HG03565 (cell line): ENCODE measurements at regions not wholly inside any gene's neighbourhood (a gene's known extent, or its start where the extent isn't known, plus 50 kb on each side); places are given as distances from the start of the nearest gene placed in this dataset.
A peak's percentile ranks its signal among the peaks of the same experiment; 100 is the strongest.

ENCODE experiments used
- ATAC-seq: cut with Tn5 transposase; IDR thresholded peaks from one replicate; pipeline ENCODE4 v1.9.1; 2021; ENCODE audit warnings: mild to moderate bottlenecking, moderate library complexity; ENCODE audit not compliant: unreplicated experiment

DNA sequence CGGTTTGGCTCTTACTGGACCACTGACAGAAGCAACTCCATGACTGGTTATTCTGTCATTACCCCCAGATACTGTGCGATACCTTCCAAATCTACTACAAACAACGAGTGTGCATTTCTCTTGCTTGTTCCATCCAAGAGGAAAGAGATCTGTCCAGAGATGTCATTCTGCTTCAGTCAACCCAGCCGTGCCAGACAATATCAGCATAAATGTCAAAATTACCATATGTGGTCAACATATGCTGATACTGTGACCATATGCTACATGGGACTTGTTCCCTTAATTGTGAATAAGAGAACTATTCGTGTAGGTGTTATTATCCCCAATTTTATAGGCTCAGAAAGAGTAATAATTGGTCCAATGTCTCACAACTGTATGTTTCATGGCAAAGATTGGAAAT is 143.2 kb upstream of the PRSS1 start:
- ATAC-seq: no peak

DNA sequence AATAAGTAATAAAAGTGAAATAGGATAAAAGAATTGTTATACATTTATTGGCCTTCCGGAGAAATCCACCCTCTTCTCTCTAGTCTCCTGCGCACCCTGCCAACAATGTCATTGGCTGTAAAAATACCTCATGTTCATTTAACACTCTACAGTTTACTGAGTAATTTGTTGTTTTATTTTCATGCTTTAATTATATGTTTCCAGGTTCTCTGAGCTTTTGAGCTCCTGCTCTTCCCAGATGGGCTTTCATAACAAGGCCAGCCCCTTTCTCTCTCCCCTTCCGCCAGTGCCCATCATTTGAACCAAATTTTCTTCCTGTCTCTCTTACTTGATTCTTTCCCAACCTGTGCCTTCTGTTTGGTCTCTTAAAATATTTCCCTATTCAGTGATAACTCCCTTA is 144.6 kb upstream of the PRSS1 start:
- no peak for ATAC-seq

DNA sequence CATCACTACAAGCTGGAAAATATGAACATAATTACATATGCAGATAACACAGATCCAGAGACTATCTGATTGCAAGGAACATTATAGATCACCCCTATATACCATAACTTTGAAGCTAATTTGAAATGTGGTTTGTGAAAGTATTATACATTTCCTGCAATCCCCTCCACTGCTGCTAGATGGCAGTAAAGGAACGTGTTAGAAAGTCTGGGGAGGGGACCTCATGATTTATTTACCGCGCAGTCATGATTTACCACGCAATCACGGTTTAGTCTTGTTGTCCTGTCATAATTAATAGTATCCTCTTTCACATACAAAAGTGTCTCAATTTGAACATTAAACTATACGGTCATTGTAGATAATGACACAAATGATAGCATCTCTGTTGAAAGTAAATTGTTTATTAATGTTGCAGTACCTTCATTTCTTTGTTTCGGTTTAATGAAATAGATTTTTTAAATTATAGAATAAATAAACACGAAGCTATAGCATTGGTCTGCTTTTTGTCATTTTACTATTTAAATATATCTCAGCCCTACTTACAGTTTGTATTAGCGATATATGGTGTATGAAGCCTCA is 145.3 kb upstream of the PRSS1 start:
- ATAC-seq: no peak

DNA sequence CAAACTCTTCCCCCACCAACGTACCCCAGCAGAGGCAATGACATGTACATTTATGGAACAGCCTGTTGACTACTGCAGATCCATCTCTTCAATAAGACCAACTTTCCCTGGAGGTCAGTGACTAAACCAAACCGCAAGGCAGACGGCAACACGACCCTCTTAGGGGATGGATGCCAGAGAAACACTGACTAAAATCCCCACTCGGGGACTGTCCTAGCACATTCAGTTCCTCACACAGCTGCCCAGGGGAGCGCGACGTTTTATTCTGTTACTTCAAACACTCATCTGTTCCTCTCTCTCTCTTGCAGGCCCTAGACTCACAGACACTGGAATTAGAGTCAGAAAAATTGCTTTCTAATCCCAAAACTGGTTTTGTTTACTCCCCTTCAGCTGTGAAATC is 146.5 kb upstream of the PRSS1 start:
- ATAC-seq: no peak

DNA sequence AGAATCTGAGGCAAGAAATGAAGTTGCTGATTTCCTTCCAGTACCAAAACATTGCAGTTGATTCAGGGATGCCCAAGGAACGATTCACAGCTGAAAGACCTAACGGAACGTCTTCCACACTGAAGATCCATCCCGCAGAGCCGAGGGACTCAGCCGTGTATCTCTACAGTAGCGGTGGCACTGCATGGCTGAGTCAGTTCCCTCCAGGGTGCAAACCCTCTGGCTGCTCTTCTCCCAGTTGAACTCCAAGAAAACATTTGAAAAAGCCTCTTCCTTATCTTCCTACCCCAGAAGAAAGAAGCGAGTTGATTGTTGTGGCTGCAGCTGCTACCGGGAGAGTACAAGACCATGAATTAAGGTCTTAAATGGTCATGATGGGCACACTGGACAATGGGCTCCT is 147.1 kb upstream of the PRSS1 start:
- ATAC-seq: no peak

DNA sequence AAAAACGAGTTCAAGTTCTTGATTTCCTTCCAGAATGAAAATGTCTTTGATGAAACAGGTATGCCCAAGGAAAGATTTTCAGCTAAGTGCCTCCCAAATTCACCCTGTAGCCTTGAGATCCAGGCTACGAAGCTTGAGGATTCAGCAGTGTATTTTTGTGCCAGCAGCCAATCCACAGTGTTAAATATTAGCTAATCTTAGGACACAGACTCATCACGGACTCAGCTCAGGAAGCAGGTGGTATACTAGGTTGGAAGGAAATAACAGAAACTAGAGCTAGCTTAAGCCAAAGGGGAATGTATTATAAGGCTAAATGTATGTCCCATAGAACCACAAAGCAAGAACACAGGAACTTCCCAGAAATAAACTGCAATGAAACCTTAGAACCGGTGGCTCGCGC is 151.0 kb upstream of the PRSS1 start:
- ATAC-seq: no peak

DNA sequence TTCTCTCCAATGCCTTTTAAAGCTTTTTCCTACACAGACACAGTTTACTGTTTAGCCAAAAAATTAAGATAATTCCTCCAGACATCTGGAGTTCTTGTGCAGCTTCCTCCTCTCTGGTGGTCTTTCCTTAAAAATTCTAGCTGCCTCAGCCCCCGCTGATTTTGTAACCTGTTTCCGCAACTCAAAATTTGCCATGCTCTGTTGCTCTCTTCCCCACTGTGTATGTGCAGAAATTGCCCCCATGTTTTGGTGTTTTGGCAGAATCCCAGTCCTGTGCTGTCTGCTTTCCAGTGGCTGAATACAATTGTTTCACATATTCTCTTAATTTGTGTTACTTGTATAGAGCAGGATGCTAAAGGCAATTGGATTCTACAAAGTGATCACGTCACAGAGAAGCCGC is 151.7 kb upstream of the PRSS1 start:
- no peak for ATAC-seq

DNA sequence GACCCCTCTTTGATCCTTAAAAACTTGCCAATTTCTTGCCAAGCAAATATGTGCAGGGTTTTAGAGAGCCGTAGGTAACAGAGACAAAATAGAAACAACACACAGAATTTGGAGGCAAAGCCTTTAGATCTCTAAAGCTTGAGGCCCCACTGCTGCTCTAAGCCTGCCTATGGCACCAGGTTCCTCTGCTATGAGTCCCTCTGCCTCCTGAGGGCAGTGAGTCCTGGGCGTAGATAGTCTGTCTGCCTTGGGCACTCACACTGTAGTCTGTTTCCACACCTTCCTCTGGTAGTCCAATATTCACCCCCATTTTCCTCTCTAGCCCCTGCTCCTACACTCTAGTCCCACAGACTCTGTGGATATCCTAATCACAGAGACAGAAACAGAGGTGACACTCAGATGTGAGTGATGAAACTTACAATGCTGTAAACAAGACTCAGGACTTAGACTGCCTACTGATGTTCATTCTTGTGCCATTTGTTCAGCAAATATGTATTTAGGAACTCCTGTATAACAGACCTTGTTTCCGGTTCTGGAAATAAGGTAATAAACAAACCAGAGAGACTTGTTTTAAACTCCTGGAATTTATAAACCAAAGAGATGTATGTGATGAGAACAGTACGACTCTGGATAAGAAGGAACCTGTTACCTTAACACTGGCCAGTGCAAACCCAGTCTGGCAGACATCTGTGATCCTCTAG is 153.3 kb upstream of the PRSS1 start:
- no peak for ATAC-seq

DNA sequence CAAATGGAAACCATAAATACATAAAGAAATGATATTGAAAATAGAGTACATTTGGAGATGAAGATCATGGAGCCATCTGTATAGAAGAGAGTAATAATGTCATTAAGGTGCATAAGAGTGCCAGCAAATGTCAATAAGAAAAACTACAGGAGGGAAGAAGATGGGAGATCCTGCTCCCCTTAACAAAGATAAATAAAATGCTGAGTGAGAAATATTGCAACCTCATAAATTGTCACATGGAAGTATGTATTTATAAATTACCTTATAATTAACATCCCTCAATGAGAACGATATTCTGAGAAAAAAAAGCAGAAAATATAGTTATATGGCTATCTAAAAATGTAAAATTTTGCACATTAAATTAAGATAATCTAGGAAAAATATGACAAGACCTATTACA is 155.2 kb upstream of the PRSS1 start:
- ATAC-seq: no peak

DNA sequence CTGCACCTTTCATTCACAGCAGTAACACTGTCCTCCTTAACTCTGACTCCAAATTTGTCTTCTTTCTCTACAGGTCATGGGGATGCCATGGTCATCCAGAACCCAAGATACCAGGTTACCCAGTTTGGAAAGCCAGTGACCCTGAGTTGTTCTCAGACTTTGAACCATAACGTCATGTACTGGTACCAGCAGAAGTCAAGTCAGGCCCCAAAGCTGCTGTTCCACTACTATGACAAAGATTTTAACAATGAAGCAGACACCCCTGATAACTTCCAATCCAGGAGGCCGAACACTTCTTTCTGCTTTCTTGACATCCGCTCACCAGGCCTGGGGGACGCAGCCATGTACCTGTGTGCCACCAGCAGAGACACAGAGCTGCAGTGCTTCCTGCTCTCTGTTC is 156.2 kb upstream of the PRSS1 start:
- no peak for ATAC-seq

DNA sequence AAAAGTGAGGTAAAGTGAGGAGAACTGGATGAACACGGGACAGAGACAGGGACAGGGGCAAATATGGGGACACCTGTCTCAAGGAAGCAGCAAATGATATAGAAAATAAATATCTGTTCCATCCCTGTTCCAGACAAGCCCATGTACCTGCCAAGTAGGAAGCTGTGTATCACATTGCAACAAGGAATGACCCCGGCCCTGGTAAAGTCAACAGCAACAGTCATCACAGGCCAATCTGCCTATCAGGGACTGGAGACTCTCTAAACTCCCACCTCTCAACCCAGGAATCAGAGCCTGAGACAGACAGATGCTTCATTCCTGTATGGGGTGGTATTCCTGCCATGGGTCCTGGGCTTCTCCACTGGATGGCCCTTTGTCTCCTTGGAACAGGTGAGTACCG is 156.6 kb upstream of the PRSS1 start:
- ATAC-seq: no peak

DNA sequence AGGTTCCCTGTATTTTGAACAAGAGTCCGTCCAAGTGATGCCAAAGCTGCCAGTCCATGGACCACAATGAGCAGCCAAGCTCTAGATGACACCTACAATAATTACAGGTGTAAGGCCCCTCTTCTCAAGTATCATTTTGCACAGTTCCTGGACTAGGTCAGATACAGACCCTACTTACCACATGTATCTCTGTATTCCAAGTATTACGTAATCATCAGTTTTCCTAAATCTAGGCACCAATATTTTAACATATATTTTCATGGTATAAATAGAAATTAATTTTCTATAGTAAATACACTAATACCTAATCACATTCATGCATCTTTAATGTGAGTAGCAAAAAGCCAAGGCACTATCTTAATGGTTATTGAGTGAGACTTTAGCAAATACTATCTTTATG is 157.0 kb upstream of the PRSS1 start:
- ATAC-seq: no peak

DNA sequence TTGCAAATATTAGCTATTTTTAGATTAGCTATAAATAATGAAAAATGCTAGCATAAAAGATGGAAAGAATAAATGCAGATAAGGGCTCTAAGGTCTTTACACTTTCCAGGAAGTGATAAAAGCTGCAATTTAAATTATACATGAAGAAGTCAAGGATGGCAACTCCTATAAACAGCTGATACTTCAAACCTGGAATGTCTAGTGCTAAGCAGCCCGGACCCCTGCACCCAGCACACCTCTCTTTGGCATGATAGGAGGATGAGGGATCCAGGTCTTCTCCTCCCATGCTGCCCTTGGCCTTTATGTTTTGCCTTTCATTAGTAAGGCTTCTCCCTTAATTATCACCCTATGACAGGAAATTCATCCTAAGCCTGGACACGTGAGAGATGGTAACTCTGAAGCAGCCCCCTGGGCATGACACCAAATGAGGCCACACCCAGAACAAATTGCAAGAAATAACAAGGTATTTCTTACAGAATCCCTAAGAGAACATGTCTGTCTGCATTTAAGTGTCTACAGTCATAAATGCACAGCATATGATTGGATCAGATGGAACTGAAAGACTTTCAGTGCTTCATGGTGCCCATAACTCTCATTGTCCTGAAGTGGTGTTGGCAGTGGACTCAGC is 158.3 kb upstream of the PRSS1 start:
- no peak for ATAC-seq

DNA sequence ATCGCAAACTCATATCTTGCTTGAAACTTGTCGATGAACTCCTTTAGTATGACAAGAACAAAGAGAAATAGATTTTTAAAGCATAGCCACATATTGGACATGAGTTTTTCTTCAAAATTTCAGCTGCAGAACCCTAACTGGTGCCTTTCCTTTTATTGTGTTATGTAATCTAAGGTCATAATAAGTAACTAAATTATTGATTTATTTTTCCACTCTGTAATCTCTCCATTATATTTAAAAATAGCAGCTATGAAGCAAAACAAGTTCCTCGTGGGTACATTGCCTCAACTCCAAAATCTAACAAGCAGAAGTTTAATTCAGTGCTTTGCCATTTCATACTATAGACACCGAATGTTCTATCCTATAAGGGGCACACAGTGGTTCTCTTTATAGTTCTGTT is 159.2 kb upstream of the PRSS1 start:
- ATAC-seq: no peak

DNA sequence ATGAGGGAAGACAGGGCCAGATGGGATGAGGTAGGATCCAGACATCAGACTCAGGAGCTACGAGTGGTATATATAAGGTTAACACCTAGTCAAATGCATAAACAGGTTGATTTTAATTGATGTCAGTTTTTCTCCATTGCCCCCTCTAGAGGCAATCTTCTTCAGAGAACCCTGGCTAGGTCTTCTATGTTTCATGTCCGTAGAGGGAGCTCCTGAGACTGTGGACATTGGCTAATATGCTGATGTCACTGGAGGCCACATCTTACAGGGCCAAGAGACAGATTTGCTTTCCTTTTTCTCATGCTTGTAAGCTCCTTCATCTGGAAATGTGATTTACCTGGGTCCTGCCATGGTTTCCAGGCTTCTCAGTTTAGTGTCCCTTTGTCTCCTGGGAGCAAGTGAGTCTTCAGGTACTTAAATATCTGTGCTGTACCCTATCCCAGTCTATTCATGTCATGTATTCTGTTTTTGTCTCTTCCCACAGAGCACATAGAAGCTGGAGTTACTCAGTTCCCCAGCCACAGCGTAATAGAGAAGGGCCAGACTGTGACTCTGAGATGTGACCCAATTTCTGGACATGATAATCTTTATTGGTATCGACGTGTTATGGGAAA is 161.6 kb upstream of the PRSS1 start:
- peak; percentile 75 for ATAC-seq

DNA sequence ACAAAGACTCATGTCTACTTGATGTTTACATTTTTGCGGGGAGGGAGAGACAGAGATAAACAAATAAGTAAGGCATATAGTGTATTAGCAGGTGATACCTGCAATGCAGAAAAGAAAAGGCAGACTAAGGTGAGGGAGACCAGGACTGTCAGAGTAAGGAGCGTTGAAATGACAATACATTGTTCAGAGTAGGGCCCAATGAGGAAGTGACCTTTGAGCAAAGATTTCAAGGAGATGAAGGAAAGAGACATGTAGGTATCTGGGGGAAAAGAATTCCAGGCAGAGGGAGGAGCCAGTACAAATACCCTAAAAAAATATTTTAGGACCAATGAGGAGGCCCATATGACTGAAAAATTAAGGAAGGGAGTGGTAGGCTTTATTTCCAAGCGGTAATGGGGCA is 162.7 kb upstream of the PRSS1 start:
- no peak for ATAC-seq

DNA sequence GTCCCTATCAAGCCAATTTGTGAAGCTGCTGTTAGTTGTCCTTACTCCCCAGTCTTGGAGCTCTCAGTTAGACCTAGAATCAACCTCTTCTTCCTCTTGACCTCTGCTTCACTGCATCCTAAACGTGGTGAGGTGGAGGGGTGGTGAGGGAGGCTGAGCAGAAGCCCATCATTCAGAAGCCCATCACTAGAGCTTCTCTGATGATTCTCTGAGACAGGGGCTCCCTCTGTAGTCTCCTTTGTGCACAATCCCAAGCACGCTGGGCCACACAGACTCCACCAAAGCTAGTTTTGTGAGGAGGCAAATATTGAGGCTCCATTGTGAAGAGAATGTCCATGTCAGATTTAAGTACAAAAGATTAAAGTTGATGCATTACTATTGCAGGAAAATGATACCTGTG is 163.8 kb upstream of the PRSS1 start:
- ATAC-seq: no peak

DNA sequence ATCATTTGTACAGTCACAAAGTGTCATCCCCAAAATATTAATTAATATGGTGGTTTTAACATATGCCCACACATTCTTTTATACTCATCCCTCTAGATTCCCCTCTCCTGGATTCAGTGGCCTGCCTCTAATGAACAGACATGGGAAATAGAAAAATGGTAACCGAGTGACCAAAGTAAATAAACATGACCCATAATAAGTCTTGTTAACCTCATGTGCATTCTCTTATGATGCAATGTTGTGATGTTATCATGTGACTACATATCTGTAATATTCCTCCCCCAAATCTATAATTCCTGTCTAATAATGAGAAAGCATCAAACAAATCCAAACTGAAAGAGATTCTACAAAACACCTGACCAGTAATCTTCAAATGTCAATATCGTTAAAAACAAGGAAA is 164.5 kb upstream of the PRSS1 start:
- ATAC-seq: no peak

DNA sequence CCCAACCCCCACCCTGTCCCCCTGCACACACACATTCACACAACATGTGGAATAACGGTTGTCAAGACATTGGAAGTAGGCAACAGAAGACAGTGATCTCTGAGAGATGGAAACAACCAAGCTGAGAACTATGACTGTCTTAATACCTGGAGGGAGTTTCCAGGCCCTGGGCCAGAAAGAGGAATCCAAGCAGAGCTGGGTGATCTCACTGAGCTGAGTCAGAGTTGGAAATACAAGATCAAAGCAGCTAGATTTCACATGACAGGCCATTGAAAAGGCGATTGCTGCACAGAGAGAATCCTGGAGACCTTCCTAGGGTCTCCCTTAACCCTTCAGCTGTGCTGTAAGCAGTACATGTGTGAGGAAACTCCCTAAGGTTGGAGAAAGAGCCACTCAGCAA is 165.8 kb upstream of the PRSS1 start:
- peak; percentile 68 for ATAC-seq

DNA sequence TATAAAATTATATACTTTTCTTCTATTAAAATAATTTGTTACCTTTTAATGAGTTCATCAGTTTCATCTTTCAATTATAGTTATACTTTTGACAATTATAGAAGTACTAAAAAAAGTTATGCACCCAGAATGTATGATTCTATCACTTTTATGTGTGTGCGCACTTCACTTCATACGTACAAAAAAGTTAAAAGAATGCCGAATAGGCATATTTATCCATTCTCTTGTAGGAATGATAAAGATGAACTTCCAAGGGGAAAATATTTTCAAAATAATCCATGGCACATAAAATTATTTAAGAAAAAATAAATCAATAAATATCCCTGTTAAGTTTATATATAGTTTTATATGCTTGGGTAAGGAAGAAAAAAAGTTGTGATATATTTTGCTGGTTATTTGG is 166.9 kb upstream of the PRSS1 start:
- no peak for ATAC-seq

DNA sequence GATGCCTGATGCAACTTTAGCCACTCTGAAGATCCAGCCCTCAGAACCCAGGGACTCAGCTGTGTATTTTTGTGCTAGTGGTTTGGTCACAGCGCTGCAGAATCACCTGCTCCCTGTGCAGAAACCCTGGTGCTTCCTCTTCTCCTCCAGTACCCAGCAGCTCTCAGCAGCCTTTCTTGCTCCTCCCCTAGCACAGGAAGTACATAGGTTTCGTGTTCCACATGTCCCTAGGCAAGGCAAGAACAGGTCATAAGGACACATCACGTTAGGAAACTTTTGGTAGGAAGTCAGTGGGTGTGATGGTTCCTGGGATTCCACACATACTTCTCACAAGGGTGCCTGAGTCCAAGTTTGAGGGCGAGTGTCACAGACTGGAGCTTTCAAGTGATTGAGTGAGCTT is 167.9 kb upstream of the PRSS1 start:
- peak; percentile 59 for ATAC-seq

DNA sequence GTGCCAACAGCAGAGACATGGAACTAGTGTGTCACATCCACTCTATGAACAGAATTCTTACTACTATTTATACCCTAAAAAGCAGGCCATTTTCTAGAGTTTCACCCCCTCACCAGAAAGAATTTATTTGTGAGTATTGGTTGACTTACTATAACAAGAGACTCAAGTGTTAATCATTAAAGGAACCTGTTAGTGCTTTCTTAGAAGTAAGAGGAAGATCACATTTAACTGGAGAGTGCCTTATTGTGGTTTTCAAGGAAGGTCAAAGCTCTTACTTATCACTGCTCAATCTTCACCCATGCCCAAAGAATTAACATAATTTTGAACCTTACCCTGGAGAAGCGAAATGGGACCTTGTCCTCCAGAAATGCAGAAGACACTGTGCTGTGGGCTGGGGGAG is 169.3 kb upstream of the PRSS1 start:
- ATAC-seq: no peak
